Spinal cord (tissue), 9 donors: ENCODE measurements at regions not wholly inside any gene's neighbourhood (a gene's known extent, or its start where the extent isn't known, plus 50 kb on each side); places are given as distances from the start of the nearest gene placed in this dataset.

Experiments used
- DNase-seq, 6 donors: peaks; one replicate each; pipeline versions ENCODE4 v3.0.0 to v3.0.0-alpha.2; 2013 to 2015; ENCODE audit warnings: low spot score in 6 of 6, low read depth in 4 of 6
- H3K27ac ChIP-seq: one replicate; pipeline ENCODE4 v1.5.1; 2013; ENCODE audit warnings: low read depth, low read length, control low read depth
- H3K27me3 ChIP-seq: one replicate; pipeline ENCODE4 v1.6.1; 2013; ENCODE audit warnings: low read length; ENCODE audit not compliant: control insufficient read depth, insufficient read depth
- H3K36me3 ChIP-seq: one replicate; pipeline ENCODE4 v1.6.1; 2013; ENCODE audit warnings: low read length; ENCODE audit not compliant: control insufficient read depth, insufficient read depth
- H3K4me1 ChIP-seq: one replicate; pipeline ENCODE4 v1.6.1; 2013; ENCODE audit warnings: low read length; ENCODE audit not compliant: control insufficient read depth, insufficient read depth
- H3K4me3 ChIP-seq: one replicate; pipeline ENCODE4 v1.5.1; 2013; ENCODE audit warnings: low read depth, low read length, control low read depth
- H3K9me3 ChIP-seq: one replicate; pipeline ENCODE4 v1.6.1; 2013; ENCODE audit warnings: low read length; ENCODE audit not compliant: control insufficient read depth, insufficient read depth
- WGBS: methylation state at CpG from one replicate; pipeline ENCODE4 v1.1.5; 2013; ENCODE audit warnings: missing lambda C conversion rate; ENCODE audit not compliant: insufficient coverage; 5-methylcytosine and 5-hydroxymethylcytosine counted together
- donor health status: healthy.

DNA sequence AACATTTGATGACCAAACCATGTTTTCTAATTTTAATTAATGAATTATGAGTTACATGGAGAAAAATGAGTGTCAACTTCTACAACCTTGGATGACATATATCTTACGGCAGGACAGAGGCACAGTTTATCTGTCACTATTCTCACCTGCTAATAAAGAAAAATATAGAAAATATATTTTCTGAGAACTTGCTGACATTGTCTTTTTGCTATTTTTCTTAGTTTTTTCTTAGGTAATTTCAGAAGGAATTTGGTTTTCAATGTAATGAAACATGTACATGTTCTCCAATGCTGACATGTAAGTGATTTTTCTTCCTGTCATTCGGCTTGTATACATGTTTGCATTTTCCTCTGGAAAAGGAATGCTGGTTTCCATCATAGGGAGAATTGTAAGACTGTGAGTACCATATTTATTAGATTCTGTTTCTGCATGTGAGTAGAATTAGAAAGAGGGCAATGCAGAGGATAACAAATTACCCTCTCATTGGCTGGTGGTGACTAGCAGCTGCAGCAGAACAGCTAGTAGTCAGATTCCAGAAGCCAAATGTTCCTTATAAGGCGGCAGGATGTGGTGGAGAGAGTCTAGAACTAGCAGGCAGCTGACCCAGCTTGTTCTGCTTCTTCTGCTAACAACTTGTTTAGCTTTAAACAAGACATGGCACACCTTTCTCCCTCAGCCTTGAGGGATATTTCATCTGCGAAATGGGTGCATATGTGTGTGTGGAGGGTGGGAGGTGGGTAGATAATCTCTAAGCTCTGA is 132.8 kb upstream of the SPACA1 start:
- Histone ChIP-seq H3K27me3 (no peaks in the 10 kb centered on the region), H3K36me3 (no peaks in the 10 kb centered on the region), H3K27ac (no peak overlapping the region), H3K9me3 (no peaks in the 10 kb centered on the region), H3K4me1 (peaks cover 2% of the 10 kb centered on the region), H3K4me3 (no peak overlapping the region)
- DNase-seq: peak in 2 of 6 donors; percentile 21 to 40
- WGBS: 60% methylated on average over 1 of the region's 4 CpGs

DNA sequence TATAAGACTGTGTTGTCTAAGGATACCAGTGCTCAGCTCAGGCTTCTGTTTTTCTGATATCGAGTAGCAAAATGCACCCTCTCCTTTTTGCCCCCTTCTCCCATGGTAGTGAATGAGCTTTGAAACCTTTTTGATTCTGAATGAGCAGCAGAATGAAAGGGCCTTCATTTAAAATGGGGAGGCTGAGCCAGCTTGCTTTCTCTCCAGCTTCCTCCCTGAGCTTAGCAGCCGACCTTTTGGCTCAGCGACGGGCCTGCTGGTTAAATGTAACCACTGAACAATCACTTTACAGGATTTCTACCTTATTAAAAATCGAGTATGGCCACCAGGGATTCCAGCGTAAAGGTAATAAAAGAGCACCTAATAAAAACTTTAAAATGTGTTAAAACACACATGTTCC is 133.7 kb upstream of the SPACA1 start:
- Histone ChIP-seq H3K36me3 (no peaks in the 10 kb centered on the region), H3K27ac (peak overlapping the region; percentile 42), H3K9me3 (no peaks in the 10 kb centered on the region), H3K4me1 (peaks cover 2% of the 10 kb centered on the region), H3K4me3 (no peak overlapping the region), H3K27me3 (no peaks in the 10 kb centered on the region)
- DNase-seq: peak in 4 of 6 donors; percentile 21 to 82 (median 62)
- WGBS: 10% methylated on average over 2 of the region's 6 CpGs

DNA sequence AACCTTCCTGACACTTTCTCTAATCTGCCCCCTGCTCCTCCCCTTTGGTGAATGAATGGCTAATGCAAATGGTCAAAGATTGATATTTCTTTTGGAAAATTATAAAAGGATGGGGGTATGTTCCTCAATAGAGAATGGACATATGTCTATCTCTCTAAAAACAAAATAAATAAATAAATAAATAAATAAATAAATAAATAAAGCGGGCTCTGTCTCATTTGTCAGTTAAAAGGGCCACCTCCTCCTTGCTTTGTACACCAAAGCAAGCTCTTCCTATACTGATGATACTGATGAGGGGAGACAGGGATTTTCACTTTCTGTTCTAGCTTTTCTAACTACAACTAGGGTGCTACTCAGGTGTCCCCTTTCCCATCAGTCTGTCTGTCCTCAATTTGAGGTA is 135.5 kb upstream of the SPACA1 start:
- Histone ChIP-seq H3K36me3 (no peaks in the 10 kb centered on the region), H3K4me1 (peaks cover 2% of the 10 kb centered on the region), H3K27ac (no peak overlapping the region), H3K9me3 (no peaks in the 10 kb centered on the region), H3K4me3 (no peak overlapping the region), H3K27me3 (no peaks in the 10 kb centered on the region)
- no peak for DNase-seq
- WGBS: no CpG with 5 or more reads among the region's 1 CpG

DNA sequence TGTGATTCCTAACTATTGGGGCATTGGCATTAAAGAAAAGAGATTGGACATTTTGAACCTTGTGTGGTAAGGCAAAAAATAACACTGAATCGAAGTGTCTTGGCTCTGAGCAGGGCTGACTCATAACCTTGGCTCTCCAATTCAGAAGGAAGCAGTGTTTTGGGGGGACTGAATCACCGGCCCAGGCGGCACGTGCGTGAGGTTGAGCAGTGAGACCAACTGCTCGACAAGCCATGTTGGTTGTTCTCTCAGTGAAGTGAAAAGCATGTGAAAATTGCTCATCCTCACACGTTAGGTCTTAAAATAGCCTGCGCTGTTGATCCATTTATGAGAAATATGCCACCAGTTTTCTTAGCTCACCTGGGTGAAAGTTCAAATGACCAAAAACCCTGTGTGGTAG is 137.8 kb upstream of the SPACA1 start:
- Histone ChIP-seq H3K9me3 (no peaks in the 10 kb centered on the region), H3K4me3 (no peak overlapping the region), H3K27ac (no peak overlapping the region), H3K27me3 (no peaks in the 10 kb centered on the region), H3K36me3 (no peaks in the 10 kb centered on the region), H3K4me1 (peaks cover 2% of the 10 kb centered on the region)
- WGBS: 96% methylated on average over 6 of the region's 8 CpGs
- DNase-seq: no peak

DNA sequence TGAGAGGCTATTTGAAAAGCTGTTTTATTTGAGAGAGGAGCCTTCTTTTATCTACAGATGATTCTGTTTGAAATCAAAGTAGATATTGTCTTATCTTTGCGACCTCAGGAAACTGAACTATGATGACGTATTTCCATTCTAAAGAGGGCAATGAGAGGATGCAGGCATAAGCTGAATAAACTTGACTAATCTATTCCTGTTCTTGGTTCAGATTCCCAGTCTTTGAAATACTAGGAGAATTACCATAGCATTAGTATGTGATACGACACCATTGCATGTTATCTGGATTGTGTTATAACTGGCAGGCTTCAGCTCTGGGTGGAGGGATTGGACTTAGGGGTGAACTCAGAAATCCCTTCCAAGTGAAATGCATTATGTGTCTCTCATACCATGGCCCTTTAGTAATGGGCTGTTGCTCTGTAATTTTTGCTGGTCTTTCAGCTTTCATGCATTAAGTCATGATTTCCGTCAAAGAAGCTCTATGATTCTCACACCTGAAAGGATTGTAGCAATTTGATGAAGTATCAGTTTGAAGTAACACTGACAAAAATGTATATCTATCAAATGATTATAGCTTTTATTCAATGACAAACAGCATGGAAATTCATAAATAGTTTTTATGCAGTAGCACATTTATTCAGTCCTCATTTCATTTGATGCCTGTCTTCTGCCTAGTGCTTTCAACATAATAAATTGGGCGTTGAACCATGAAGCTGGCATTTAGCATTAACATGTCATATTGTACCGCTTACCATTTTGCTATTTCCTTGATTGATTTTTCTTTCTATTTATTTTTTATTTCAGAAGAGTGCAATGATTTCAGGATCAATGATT is 138.4 kb upstream of the SPACA1 start:
- no peaks in the 10 kb centered on the region for H3K27me3 ChIP-seq
- H3K4me3 ChIP-seq: no peak overlapping the region
- H3K4me1 ChIP-seq: peaks cover 2% of the 10 kb centered on the region
- DNase-seq: peak in 2 of 6 donors; percentile 35 to 55
- 40% methylated on average over 1 of the region's 6 CpGs for WGBS
- no peak overlapping the region for H3K27ac ChIP-seq
- no peaks in the 10 kb centered on the region for H3K9me3 ChIP-seq
- H3K36me3 ChIP-seq: no peaks in the 10 kb centered on the region

DNA sequence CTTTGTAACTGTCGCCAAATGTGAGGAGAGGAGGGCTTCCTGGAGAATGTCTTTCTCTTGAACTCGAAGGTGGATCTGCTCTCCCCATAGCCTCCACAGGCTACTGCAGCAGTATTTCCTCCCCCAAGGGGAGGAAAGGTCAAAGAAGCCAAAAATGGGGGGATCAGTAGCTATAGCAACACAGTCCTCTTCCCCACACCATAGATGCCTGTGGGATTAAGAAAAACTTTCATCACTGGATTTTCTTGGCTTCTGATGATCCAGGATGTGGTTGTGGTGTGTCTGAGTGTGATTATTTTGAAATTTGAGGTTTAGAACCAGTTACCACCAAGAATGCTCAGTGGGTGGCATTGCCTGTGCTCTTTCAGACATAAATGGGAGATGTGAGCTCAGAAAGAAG is 140.1 kb upstream of the SPACA1 start:
- Histone ChIP-seq H3K4me3 (no peak overlapping the region), H3K27me3 (no peaks in the 10 kb centered on the region), H3K27ac (no peak overlapping the region), H3K9me3 (no peaks in the 10 kb centered on the region), H3K36me3 (no peaks in the 10 kb centered on the region), H3K4me1 (no peaks in the 10 kb centered on the region)
- WGBS: no CpG with 5 or more reads among the region's 2 CpGs
- DNase-seq: no peak

DNA sequence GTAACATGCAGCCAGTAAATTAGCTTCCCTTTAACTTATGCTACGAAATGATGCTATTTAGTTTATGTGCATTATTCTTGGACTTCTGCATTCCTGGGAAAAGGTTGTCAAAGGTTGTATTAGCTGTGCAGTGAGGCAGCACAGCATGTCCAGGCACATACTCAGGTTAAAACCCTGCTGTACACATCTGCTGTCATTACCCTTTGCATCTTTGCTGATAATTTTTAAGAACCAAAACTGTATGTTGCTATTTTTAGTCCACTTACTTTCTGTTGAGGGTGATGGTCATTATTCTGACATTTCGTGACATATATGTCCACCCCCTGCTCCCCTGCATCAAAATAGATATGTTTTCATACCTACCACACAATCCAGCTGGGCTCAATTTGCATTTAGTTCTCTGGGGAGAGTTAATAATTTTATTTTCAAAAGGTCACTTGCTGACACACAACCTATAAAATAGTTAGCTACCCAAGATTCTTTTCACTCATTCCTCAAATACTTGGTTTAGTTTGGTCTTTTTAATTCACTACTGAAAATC is 142.5 kb upstream of the SPACA1 start:
- H3K27ac ChIP-seq: no peak overlapping the region
- no peak for DNase-seq
- H3K4me3 ChIP-seq: no peak overlapping the region
- no peaks in the 10 kb centered on the region for H3K4me1 ChIP-seq
- no peaks in the 10 kb centered on the region for H3K27me3 ChIP-seq
- H3K36me3 ChIP-seq: no peaks in the 10 kb centered on the region
- WGBS: no CpG with 5 or more reads among the region's 2 CpGs
- no peaks in the 10 kb centered on the region for H3K9me3 ChIP-seq

DNA sequence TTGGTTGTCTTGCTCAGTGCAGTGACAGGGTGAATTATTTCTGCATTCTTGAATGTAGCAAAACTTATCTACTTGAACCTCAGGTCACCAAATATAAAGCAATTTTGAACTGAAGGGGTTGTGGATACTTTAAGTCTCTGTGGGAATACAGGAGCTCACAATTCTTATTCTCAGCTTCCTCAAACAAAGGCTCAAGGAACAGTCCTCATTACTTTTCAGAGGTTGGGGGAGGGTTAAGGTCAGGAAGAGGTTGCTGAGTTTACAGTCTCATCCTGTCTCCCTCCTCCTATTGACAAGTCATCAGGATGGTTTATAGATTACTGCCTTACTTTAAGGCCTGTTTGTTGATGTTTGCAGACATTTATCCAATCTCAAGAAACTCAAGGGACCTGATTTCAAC is 143.6 kb upstream of the SPACA1 start:
- no peaks in the 10 kb centered on the region for H3K4me1 ChIP-seq
- no peaks in the 10 kb centered on the region for H3K9me3 ChIP-seq
- no peaks in the 10 kb centered on the region for H3K27me3 ChIP-seq
- H3K36me3 ChIP-seq: no peaks in the 10 kb centered on the region
- H3K4me3 ChIP-seq: no peak overlapping the region
- no peak for DNase-seq
- no peak overlapping the region for H3K27ac ChIP-seq

DNA sequence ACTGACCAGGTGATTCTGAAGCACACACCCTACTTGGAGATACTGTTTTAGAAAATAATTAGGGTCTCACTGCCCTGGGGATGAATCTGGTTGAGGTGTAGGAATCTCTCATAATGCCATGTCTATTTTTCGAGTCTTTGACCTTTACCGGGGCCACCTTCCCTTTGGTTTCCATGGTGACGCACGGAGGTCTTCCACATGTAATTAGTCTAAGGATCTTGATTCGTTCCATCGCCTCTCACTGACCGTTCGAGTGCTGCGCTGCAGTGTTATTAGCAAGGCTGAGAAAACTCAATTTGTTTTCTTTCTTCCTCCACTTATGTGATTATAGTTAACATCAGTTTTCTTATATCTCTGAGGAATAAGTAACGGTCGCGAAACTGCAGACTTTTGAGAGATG is 144.3 kb upstream of the SPACA1 start:
- Histone ChIP-seq H3K27me3 (no peaks in the 10 kb centered on the region), H3K27ac (no peak overlapping the region), H3K9me3 (no peaks in the 10 kb centered on the region), H3K4me3 (no peak overlapping the region), H3K4me1 (no peaks in the 10 kb centered on the region), H3K36me3 (no peaks in the 10 kb centered on the region)
- 31% methylated on average over 2 of the region's 12 CpGs for WGBS
- DNase-seq: peak in 1 of 6 donors; percentile 60

DNA sequence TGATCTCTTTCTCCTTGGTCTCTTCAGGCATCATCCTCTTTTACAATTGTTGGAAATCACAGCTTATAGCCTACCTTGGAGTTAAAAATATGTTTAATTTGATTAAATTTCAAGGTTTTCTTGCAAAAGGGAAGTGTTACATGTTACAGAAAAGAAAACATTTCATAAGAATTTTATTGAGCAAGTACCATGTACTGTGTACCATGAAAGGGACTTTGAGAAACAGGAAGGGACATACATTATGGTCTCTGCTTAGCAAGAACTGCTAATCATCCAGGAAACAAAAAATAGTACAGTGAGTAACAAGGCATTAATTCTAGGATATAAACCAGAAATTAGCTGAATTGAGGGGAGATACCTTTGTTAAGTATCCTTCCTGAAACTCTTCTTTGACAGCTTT is 145.3 kb upstream of the SPACA1 start:
- Histone ChIP-seq H3K27me3 (no peaks in the 10 kb centered on the region), H3K9me3 (no peaks in the 10 kb centered on the region), H3K27ac (no peak overlapping the region), H3K4me3 (no peak overlapping the region), H3K4me1 (no peaks in the 10 kb centered on the region), H3K36me3 (no peaks in the 10 kb centered on the region)
- no peak for DNase-seq
